DND-41 (cell line): ENCODE measurements at regions not wholly inside any gene's neighbourhood (a gene's known extent, or its start where the extent isn't known, plus 50 kb on each side); places are given as distances from the start of the nearest gene placed in this dataset.
A peak's percentile ranks its signal among the peaks of the same experiment; 100 is the strongest.

Experiments used
- EZH2 ChIP-seq: IDR thresholded peaks from 3 replicates; pipeline ENCODE4 v1.6.1; 2012; ENCODE audit warnings: borderline replicate concordance, low read depth, mild to moderate bottlenecking, moderate library complexity, low read length, inconsistent platforms; ENCODE audit not compliant: severe bottlenecking
- TF ChIP-seq, protein P1 (sequence below): IDR thresholded peaks from 2 replicates; pipeline ENCODE4 v1.5.1; 2012; ENCODE audit warnings: borderline replicate concordance, low read length, moderate library complexity, mild to moderate bottlenecking; ENCODE audit not compliant: poor library complexity, severe bottlenecking; ENCODE audit errors: extremely low read depth

DNA sequence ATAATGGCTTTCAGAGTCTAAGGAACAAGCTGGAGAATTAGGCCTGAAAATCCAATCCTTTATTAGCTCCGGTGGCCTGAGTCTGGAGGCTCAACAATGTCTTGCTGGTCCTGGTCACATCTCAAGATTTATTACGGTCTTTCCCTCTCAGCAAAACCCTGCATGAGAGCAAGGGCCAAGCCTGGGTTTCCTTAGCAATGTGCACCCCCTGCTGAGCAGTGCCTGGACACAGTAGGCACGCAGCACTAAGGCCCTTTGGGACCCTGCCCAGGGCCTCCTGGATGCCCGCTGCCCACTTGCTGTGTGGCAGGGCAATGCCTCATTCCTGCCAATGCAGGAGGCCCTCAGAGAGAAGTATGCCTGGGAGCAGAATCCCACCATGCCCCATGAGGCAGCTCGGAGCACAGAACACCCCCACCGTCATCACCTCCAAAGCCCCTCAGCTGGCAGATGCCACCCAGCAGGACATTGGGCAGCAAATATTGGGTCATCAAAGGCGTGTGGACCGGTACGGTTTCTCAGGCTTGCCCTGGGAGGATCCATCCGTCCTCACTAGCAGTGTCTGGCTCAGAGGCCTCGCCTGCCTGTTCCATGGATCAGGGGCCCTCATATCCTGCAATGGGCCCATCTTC is 156.4 kb downstream of the OAT start:
- TF ChIP-seq, protein P1, sequence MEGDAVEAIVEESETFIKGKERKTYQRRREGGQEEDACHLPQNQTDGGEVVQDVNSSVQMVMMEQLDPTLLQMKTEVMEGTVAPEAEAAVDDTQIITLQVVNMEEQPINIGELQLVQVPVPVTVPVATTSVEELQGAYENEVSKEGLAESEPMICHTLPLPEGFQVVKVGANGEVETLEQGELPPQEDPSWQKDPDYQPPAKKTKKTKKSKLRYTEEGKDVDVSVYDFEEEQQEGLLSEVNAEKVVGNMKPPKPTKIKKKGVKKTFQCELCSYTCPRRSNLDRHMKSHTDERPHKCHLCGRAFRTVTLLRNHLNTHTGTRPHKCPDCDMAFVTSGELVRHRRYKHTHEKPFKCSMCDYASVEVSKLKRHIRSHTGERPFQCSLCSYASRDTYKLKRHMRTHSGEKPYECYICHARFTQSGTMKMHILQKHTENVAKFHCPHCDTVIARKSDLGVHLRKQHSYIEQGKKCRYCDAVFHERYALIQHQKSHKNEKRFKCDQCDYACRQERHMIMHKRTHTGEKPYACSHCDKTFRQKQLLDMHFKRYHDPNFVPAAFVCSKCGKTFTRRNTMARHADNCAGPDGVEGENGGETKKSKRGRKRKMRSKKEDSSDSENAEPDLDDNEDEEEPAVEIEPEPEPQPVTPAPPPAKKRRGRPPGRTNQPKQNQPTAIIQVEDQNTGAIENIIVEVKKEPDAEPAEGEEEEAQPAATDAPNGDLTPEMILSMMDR: peak; percentile 38
- TF ChIP-seq EZH2: no peak
